ENCODE measurements at regions not wholly inside any gene's neighbourhood (a gene's known extent, or its start where the extent isn't known, plus 50 kb on each side); places are given as distances from the start of the nearest gene placed in this dataset.

DNA sequence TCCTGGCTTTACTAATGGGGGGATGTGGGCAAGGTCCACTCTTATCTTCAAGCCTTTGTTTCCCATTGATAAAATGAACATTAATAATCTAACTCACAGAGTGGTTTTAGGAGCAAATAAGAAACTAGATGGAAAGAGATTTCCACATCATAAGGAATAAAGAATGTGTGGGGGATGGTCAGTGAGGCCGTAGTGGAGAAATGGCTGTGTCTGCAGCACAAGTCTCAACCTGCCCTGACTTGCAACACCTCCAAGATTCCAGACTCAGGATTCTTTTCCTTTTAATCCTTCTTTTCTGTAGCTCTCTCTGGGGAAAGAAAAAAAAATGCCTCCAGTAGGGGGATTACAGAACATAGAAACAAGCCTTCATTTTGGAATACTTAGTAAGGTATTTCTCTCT lies 124.2 kb upstream of the MEX3C start:
- no peak for ATAC-seq
- TF ChIP-seq TOX (CRISPR knock-in tag; IDR thresholded peaks at IDR 0.05; ENCODE audit: borderline replicate concordance) (no peak), ZNF8 (CRISPR knock-in tag; IDR thresholded peaks at IDR 0.05) (no peak), ARNTL (CRISPR knock-in tag; IDR thresholded peaks at IDR 0.05; ENCODE audit: borderline replicate concordance, low read depth) (no peak), CREB5 (CRISPR knock-in tag; IDR thresholded peaks at IDR 0.05; ENCODE audit: low read depth) (no peak), CSDC2 (CRISPR knock-in tag; IDR thresholded peaks at IDR 0.05) (no peak), GLIS3 (CRISPR knock-in tag; IDR thresholded peaks at IDR 0.05) (no peak), RARB (CRISPR knock-in tag; IDR thresholded peaks at IDR 0.05) (no peak)
- TF ChIP-seq, protein P1, sequence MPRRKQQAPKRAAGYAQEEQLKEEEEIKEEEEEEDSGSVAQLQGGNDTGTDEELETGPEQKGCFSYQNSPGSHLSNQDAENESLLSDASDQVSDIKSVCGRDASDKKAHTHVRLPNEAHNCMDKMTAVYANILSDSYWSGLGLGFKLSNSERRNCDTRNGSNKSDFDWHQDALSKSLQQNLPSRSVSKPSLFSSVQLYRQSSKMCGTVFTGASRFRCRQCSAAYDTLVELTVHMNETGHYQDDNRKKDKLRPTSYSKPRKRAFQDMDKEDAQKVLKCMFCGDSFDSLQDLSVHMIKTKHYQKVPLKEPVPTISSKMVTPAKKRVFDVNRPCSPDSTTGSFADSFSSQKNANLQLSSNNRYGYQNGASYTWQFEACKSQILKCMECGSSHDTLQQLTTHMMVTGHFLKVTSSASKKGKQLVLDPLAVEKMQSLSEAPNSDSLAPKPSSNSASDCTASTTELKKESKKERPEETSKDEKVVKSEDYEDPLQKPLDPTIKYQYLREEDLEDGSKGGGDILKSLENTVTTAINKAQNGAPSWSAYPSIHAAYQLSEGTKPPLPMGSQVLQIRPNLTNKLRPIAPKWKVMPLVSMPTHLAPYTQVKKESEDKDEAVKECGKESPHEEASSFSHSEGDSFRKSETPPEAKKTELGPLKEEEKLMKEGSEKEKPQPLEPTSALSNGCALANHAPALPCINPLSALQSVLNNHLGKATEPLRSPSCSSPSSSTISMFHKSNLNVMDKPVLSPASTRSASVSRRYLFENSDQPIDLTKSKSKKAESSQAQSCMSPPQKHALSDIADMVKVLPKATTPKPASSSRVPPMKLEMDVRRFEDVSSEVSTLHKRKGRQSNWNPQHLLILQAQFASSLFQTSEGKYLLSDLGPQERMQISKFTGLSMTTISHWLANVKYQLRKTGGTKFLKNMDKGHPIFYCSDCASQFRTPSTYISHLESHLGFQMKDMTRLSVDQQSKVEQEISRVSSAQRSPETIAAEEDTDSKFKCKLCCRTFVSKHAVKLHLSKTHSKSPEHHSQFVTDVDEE (CRISPR knock-in tag; IDR thresholded peaks at IDR 0.05): no peak

DNA sequence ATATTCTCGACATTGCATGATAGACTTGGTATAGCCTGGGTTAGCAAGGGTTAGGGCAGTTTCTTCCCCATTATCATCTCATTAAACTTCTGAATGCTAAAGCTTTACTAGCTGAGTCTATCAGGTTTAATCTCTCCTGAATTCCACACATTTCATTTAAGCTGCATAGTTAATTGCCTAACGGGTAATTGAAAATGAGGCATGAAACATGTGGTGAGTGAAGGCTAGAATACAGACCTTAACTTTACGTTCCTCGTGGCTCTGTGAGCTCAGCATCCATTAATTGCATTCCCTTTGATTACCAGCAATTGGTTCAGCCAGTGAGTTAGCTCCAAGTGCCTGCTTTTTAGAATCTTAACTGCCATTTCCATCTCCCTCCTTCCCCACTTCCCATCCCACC lies 126.5 kb upstream of the MEX3C start:
- ATAC-seq: no peak
- no peak for TF ChIP-seq POU6F1 (CRISPR knock-in tag; IDR thresholded peaks at IDR 0.05; ENCODE audit: borderline replicate concordance, low read depth)
- TF ChIP-seq ARNTL (CRISPR knock-in tag; IDR thresholded peaks at IDR 0.05; ENCODE audit: borderline replicate concordance, low read depth): no peak
- TF ChIP-seq, protein P2, sequence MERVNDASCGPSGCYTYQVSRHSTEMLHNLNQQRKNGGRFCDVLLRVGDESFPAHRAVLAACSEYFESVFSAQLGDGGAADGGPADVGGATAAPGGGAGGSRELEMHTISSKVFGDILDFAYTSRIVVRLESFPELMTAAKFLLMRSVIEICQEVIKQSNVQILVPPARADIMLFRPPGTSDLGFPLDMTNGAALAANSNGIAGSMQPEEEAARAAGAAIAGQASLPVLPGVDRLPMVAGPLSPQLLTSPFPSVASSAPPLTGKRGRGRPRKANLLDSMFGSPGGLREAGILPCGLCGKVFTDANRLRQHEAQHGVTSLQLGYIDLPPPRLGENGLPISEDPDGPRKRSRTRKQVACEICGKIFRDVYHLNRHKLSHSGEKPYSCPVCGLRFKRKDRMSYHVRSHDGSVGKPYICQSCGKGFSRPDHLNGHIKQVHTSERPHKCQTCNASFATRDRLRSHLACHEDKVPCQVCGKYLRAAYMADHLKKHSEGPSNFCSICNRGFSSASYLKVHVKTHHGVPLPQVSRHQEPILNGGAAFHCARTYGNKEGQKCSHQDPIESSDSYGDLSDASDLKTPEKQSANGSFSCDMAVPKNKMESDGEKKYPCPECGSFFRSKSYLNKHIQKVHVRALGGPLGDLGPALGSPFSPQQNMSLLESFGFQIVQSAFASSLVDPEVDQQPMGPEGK (CRISPR knock-in tag; IDR thresholded peaks at IDR 0.05; ENCODE audit: borderline replicate concordance): no peak
- no peak for TF ChIP-seq BACH2 (CRISPR knock-in tag; IDR thresholded peaks at IDR 0.05; ENCODE audit: borderline replicate concordance)
- no peak for TF ChIP-seq ZC3H10 (CRISPR knock-in tag; IDR thresholded peaks at IDR 0.05)
- no peak for TF ChIP-seq TCF4 (CRISPR knock-in tag; IDR thresholded peaks at IDR 0.05; ENCODE audit: borderline replicate concordance)
- no peak for TF ChIP-seq ZFP3 (CRISPR knock-in tag; IDR thresholded peaks at IDR 0.05)
- no peak for TF ChIP-seq ESRRG (CRISPR knock-in tag; IDR thresholded peaks at IDR 0.05)
- no peak for TF ChIP-seq PPARA (CRISPR knock-in tag; IDR thresholded peaks at IDR 0.05; ENCODE audit: borderline replicate concordance)
- TF ChIP-seq CSDC2 (CRISPR knock-in tag; IDR thresholded peaks at IDR 0.05): no peak
- TF ChIP-seq, protein P1 (CRISPR knock-in tag; IDR thresholded peaks at IDR 0.05): no peak
- no peak for TF ChIP-seq RARB (CRISPR knock-in tag; IDR thresholded peaks at IDR 0.05)
- no peak for TF ChIP-seq ZFP30 (CRISPR knock-in tag; IDR thresholded peaks at IDR 0.05)
- no peak for TF ChIP-seq ZNF565 (CRISPR knock-in tag; conservative IDR thresholded peaks at IDR 0.05; ENCODE audit: low read depth)
- TF ChIP-seq TOX (CRISPR knock-in tag; IDR thresholded peaks at IDR 0.05; ENCODE audit: borderline replicate concordance): no peak
- TF ChIP-seq GLIS3 (CRISPR knock-in tag; IDR thresholded peaks at IDR 0.05): no peak
- TF ChIP-seq ISL1 (CRISPR knock-in tag; IDR thresholded peaks at IDR 0.05): no peak
- no peak for TF ChIP-seq SNAI2 (CRISPR knock-in tag; IDR thresholded peaks at IDR 0.05)
- TF ChIP-seq ZNF70 (CRISPR knock-in tag; IDR thresholded peaks at IDR 0.05): no peak

All from SK-N-SH treated with all-trans-retinoic acid at 6 μM for 48 hours (cell line).